ENCODE measurements at regions not wholly inside any gene's neighbourhood (a gene's known extent, or its start where the extent isn't known, plus 50 kb on each side); places are given as distances from the start of the nearest gene placed in this dataset.

- Mint-ChIP-seq H3K36me3 (ENCODE audit: insufficient read depth) (no peaks in the 10 kb centered on the region), H3K27me3 (no peaks in the 10 kb centered on the region), H3K27ac (no peak overlapping the region), H3K4me1 (ENCODE audit: low read depth) (peaks cover 2% of the 10 kb centered on the region), H3K9me3 (ENCODE audit: low read depth) (no peaks in the 10 kb centered on the region), H3K4me3 (ENCODE audit: low read depth) (no peak overlapping the region)
- no peak for TF ChIP-seq CTCF (IDR thresholded peaks at IDR 0.05; ENCODE audit: unreplicated experiment)
- no peak for DNase-seq (ENCODE audit: low spot score, unreplicated experiment)
These were observed 718.5 kb upstream of the ZNF608 start for GRCh38 chr5:125464847-125465432.

GRCh38 chr5:125465703-125466102, 719.3 kb upstream of the ZNF608 start:
- H3K27ac Mint-ChIP-seq: no peak overlapping the region
- no peaks in the 10 kb centered on the region for H3K27me3 Mint-ChIP-seq
- H3K36me3 Mint-ChIP-seq (ENCODE audit: insufficient read depth): no peaks in the 10 kb centered on the region
- H3K4me1 Mint-ChIP-seq (ENCODE audit: low read depth): peaks cover 2% of the 10 kb centered on the region
- no peaks in the 10 kb centered on the region for H3K9me3 Mint-ChIP-seq (ENCODE audit: low read depth)
- no peak for TF ChIP-seq CTCF (IDR thresholded peaks at IDR 0.05; ENCODE audit: unreplicated experiment)
- no peak for DNase-seq (ENCODE audit: low spot score, unreplicated experiment)
- no peak overlapping the region for H3K4me3 Mint-ChIP-seq (ENCODE audit: low read depth)

GRCh38 chr5:125467222-125467621, 720.8 kb upstream of the ZNF608 start:
- Mint-ChIP-seq H3K27ac (no peak overlapping the region), H3K9me3 (ENCODE audit: low read depth) (no peaks in the 10 kb centered on the region), H3K36me3 (ENCODE audit: insufficient read depth) (no peaks in the 10 kb centered on the region), H3K4me1 (ENCODE audit: low read depth) (no peaks in the 10 kb centered on the region), H3K27me3 (no peaks in the 10 kb centered on the region), H3K4me3 (ENCODE audit: low read depth) (no peak overlapping the region)
- no peak for TF ChIP-seq CTCF (IDR thresholded peaks at IDR 0.05; ENCODE audit: unreplicated experiment)
- DNase-seq (ENCODE audit: low spot score, unreplicated experiment): no peak

GRCh38 chr5:125470280-125470902, 724.0 kb upstream of the ZNF608 start:
- DNase-seq (ENCODE audit: low spot score, unreplicated experiment): no peak
- no peaks in the 10 kb centered on the region for H3K27me3 Mint-ChIP-seq
- no peak overlapping the region for H3K27ac Mint-ChIP-seq
- no peaks in the 10 kb centered on the region for H3K9me3 Mint-ChIP-seq (ENCODE audit: low read depth)
- H3K4me1 Mint-ChIP-seq (ENCODE audit: low read depth): no peaks in the 10 kb centered on the region
- no peak overlapping the region for H3K4me3 Mint-ChIP-seq (ENCODE audit: low read depth)
- no peak for TF ChIP-seq CTCF (IDR thresholded peaks at IDR 0.05; ENCODE audit: unreplicated experiment)
- H3K36me3 Mint-ChIP-seq (ENCODE audit: insufficient read depth): no peaks in the 10 kb centered on the region

GRCh38 chr5:125476901-125477585, 730.6 kb upstream of the ZNF608 start:
- Mint-ChIP-seq H3K27ac (no peak overlapping the region), H3K4me3 (ENCODE audit: low read depth) (no peak overlapping the region), H3K36me3 (ENCODE audit: insufficient read depth) (no peaks in the 10 kb centered on the region), H3K9me3 (ENCODE audit: low read depth) (no peaks in the 10 kb centered on the region), H3K27me3 (no peaks in the 10 kb centered on the region), H3K4me1 (ENCODE audit: low read depth) (peaks cover 18% of the 10 kb centered on the region)
- no peak for DNase-seq (ENCODE audit: low spot score, unreplicated experiment)
- no peak for TF ChIP-seq CTCF (IDR thresholded peaks at IDR 0.05; ENCODE audit: unreplicated experiment)
